ENCODE measurements at regions not wholly inside any gene's neighbourhood (a gene's known extent, or its start where the extent isn't known, plus 50 kb on each side); places are given as distances from the start of the nearest gene placed in this dataset.

- Mint-ChIP-seq H3K27me3 (peaks cover 46% of the 10 kb centered on the region), H3K27ac (peak overlapping the region; percentile 17), H3K9me3 (no peaks in the 10 kb centered on the region), H3K4me3 (no peak overlapping the region), H3K36me3 (ENCODE audit: low read depth) (no peaks in the 10 kb centered on the region), H3K4me1 (peaks cover 3% of the 10 kb centered on the region)
- DNase-seq, result peak; percentile 28
- CTCF ChIA-PET, result interaction anchor here (0.9 to 6.5 kb wide), 5 partner anchors 12 to 528 kb away, joined by 3 to 50 read pairs (median 9); no protein-coding TSS in a partner anchor
- POLR2A ChIA-PET, result interaction anchor here (0.8 to 2.3 kb wide), 3 partner anchors 9 to 335 kb away, joined by 3 to 6 read pairs (median 5); partner anchors contain the start of genes ARFIP1 and TIGD4
These were observed 89.4 kb upstream of the TRIM2 start for GRCh38 chr4:153114771-153115321.

GRCh38 chr4:153115322-153116290 lies 88.6 kb upstream of the TRIM2 start:
- H3K27me3 Mint-ChIP-seq, result peaks cover 44% of the 10 kb centered on the region
- ChIA-PET CTCF (interaction anchor here (1.6 to 6.5 kb wide), 4 partner anchors 11 to 528 kb away, joined by 3 to 50 read pairs (median 9); no protein-coding TSS in a partner anchor), POLR2A (interaction anchor here (0.8 to 2.3 kb wide), 4 partner anchors 9 to 336 kb away, joined by 3 to 6 read pairs (median 4); partner anchors contain the start of genes ARFIP1 and TIGD4)
- peak overlapping the region; percentile 62 for H3K27ac Mint-ChIP-seq
- peak; percentile 82 for DNase-seq
- peaks cover 3% of the 10 kb centered on the region for H3K4me1 Mint-ChIP-seq
- H3K36me3 Mint-ChIP-seq (ENCODE audit: low read depth), result no peaks in the 10 kb centered on the region
- H3K4me3 Mint-ChIP-seq, result peak overlapping the region; percentile 6
- no peaks in the 10 kb centered on the region for H3K9me3 Mint-ChIP-seq

- H3K9me3 Mint-ChIP-seq, result no peaks in the 10 kb centered on the region
These were observed 88.0 kb upstream of the TRIM2 start for GRCh38 chr4:153116291-153116680.

GRCh38 chr4:153116801-153117200 lies 87.4 kb upstream of the TRIM2 start:
- Mint-ChIP-seq H3K9me3 (no peaks in the 10 kb centered on the region), H3K4me3 (no peak overlapping the region), H3K27me3 (peaks cover 39% of the 10 kb centered on the region), H3K27ac (no peak overlapping the region), H3K4me1 (peaks cover 3% of the 10 kb centered on the region), H3K36me3 (ENCODE audit: low read depth) (no peaks in the 10 kb centered on the region)
- POLR2A ChIA-PET, result interaction anchor here (0.9 to 1.1 kb wide), 2 partner anchors 10 kb away, joined by 3 read pairs; no protein-coding TSS in a partner anchor
- no peak for DNase-seq
- CTCF ChIA-PET, result interaction anchor here (2.4 to 6.5 kb wide), 2 partner anchors 10 to 33 kb away, joined by 9 to 50 read pairs; no protein-coding TSS in a partner anchor

More at GRCh38 chr4:153116291-153116680, 88.0 kb upstream of the TRIM2 start:
- no peak for DNase-seq
- H3K36me3 Mint-ChIP-seq (ENCODE audit: low read depth), result no peaks in the 10 kb centered on the region
- peaks cover 3% of the 10 kb centered on the region for H3K4me1 Mint-ChIP-seq
- peak overlapping the region; percentile 62 for H3K27ac Mint-ChIP-seq
- peak overlapping the region; percentile 6 for H3K4me3 Mint-ChIP-seq
- CTCF ChIA-PET, result interaction anchor here (2.4 to 6.5 kb wide), 2 partner anchors 11 to 33 kb away, joined by 9 to 50 read pairs; no protein-coding TSS in a partner anchor
- H3K27me3 Mint-ChIP-seq, result peaks cover 38% of the 10 kb centered on the region
- POLR2A ChIA-PET, result interaction anchor here (0.9 to 2.3 kb wide), 3 partner anchors 10 to 12 kb away, joined by 3 to 6 read pairs (median 6); no protein-coding TSS in a partner anchor

GRCh38 chr4:153117554-153117953 lies 86.7 kb upstream of the TRIM2 start:
- Mint-ChIP-seq H3K36me3 (ENCODE audit: low read depth) (no peaks in the 10 kb centered on the region), H3K27me3 (peaks cover 39% of the 10 kb centered on the region), H3K4me1 (peaks cover 3% of the 10 kb centered on the region), H3K9me3 (no peaks in the 10 kb centered on the region), H3K27ac (no peak overlapping the region), H3K4me3 (no peak overlapping the region)
- ChIA-PET POLR2A (interaction anchor here (1.1 kb wide), 1 partner anchor 9 kb away, joined by 3 read pairs; no protein-coding TSS in a partner anchor), CTCF (interaction anchor here (2.4 to 6.5 kb wide), 2 partner anchors 9 to 34 kb away, joined by 9 to 50 read pairs; no protein-coding TSS in a partner anchor)
- DNase-seq, result peak; percentile 7

- Mint-ChIP-seq H3K36me3 (ENCODE audit: low read depth) (no peaks in the 10 kb centered on the region), H3K9me3 (no peaks in the 10 kb centered on the region), H3K4me3 (no peak overlapping the region), H3K27me3 (peaks cover 52% of the 10 kb centered on the region), H3K4me1 (peaks cover 3% of the 10 kb centered on the region), H3K27ac (no peak overlapping the region)
- CTCF ChIA-PET, result interaction anchor here (2.7 kb wide), 1 partner anchor 34 kb away, joined by 9 read pairs; no protein-coding TSS in a partner anchor
- POLR2A ChIA-PET, result no interaction called here
- no peak for DNase-seq
These were observed 84.6 kb upstream of the TRIM2 start for GRCh38 chr4:153119626-153120025.

- DNase-seq, result no peak
- CTCF ChIA-PET, result interaction anchor here (1.9 to 2.7 kb wide), 2 partner anchors 35 to 37 kb away, joined by 9 to 11 read pairs; no protein-coding TSS in a partner anchor
These were observed 84.0 kb upstream of the TRIM2 start for GRCh38 chr4:153120235-153120634.

GRCh38 chr4:153122855-153123254 lies 81.4 kb upstream of the TRIM2 start:
- CTCF ChIA-PET, result no interaction called here
- no peaks in the 10 kb centered on the region for H3K9me3 Mint-ChIP-seq

More at GRCh38 chr4:153120235-153120634, 84.0 kb upstream of the TRIM2 start:
- no peaks in the 10 kb centered on the region for H3K36me3 Mint-ChIP-seq (ENCODE audit: low read depth)
- H3K27me3 Mint-ChIP-seq, result peaks cover 52% of the 10 kb centered on the region
- no peak overlapping the region for H3K4me3 Mint-ChIP-seq
- no peak overlapping the region for H3K27ac Mint-ChIP-seq
- POLR2A ChIA-PET, result no interaction called here
- no peaks in the 10 kb centered on the region for H3K9me3 Mint-ChIP-seq
- peaks cover 3% of the 10 kb centered on the region for H3K4me1 Mint-ChIP-seq

GRCh38 chr4:153126137-153126536 lies 78.1 kb upstream of the TRIM2 start:
- no peak overlapping the region for H3K4me3 Mint-ChIP-seq
- H3K4me1 Mint-ChIP-seq, result peaks cover 2% of the 10 kb centered on the region
- H3K36me3 Mint-ChIP-seq (ENCODE audit: low read depth), result no peaks in the 10 kb centered on the region
- peaks cover 38% of the 10 kb centered on the region for H3K27me3 Mint-ChIP-seq
- H3K9me3 Mint-ChIP-seq, result no peaks in the 10 kb centered on the region
- CTCF ChIA-PET, result interaction anchor here (0.6 to 5.0 kb wide), 8 partner anchors 11 to 976 kb away, joined by 3 to 248 read pairs (median 8); partner anchors contain the start of genes ARFIP1 and TIGD4
- H3K27ac Mint-ChIP-seq, result no peak overlapping the region
- no peak for DNase-seq
- POLR2A ChIA-PET, result interaction anchor here (1.0 to 1.2 kb wide), 3 partner anchors 9 to 43 kb away, joined by 3 read pairs; no protein-coding TSS in a partner anchor

More at GRCh38 chr4:153122855-153123254, 81.4 kb upstream of the TRIM2 start:
- no peak for DNase-seq
- Mint-ChIP-seq H3K4me1 (peaks cover 2% of the 10 kb centered on the region), H3K27ac (no peak overlapping the region), H3K36me3 (ENCODE audit: low read depth) (no peaks in the 10 kb centered on the region), H3K27me3 (peaks cover 50% of the 10 kb centered on the region), H3K4me3 (no peak overlapping the region)
- POLR2A ChIA-PET, result no interaction called here

GRCh38 chr4:153127760-153128494 lies 76.3 kb upstream of the TRIM2 start:
- H3K4me3 Mint-ChIP-seq, result no peak overlapping the region
- H3K36me3 Mint-ChIP-seq (ENCODE audit: low read depth), result no peaks in the 10 kb centered on the region
- H3K27me3 Mint-ChIP-seq, result peaks cover 43% of the 10 kb centered on the region
- ChIA-PET POLR2A (interaction anchor here (1.0 to 1.7 kb wide), 4 partner anchors 12 to 44 kb away, joined by 5 to 8 read pairs (median 6); no protein-coding TSS in a partner anchor), CTCF (interaction anchor here (0.6 to 5.0 kb wide), 37 partner anchors 9 to 627 kb away, joined by 3 to 248 read pairs (median 3); partner anchors contain the start of genes ARFIP1 and TIGD4)
- H3K4me1 Mint-ChIP-seq, result peaks cover 2% of the 10 kb centered on the region
- DNase-seq, result peak; percentile 84
- H3K27ac Mint-ChIP-seq, result no peak overlapping the region
- H3K9me3 Mint-ChIP-seq, result no peaks in the 10 kb centered on the region

- peaks cover 43% of the 10 kb centered on the region for H3K27me3 Mint-ChIP-seq
- POLR2A ChIA-PET, result no interaction called here
These were observed 72.6 kb upstream of the TRIM2 start for GRCh38 chr4:153131596-153131995.

GRCh38 chr4:153137159-153137558 lies 67.1 kb upstream of the TRIM2 start:
- CTCF ChIA-PET, result no interaction called here
- H3K4me3 Mint-ChIP-seq, result no peak overlapping the region
- no peak for DNase-seq
- no peaks in the 10 kb centered on the region for H3K9me3 Mint-ChIP-seq
- no peak overlapping the region for H3K27ac Mint-ChIP-seq
- no peaks in the 10 kb centered on the region for H3K36me3 Mint-ChIP-seq (ENCODE audit: low read depth)
- POLR2A ChIA-PET, result no interaction called here
- H3K27me3 Mint-ChIP-seq, result peaks cover 32% of the 10 kb centered on the region
- H3K4me1 Mint-ChIP-seq, result peaks cover 17% of the 10 kb centered on the region

More at GRCh38 chr4:153131596-153131995, 72.6 kb upstream of the TRIM2 start:
- Mint-ChIP-seq H3K4me3 (no peak overlapping the region), H3K36me3 (ENCODE audit: low read depth) (no peaks in the 10 kb centered on the region), H3K9me3 (no peaks in the 10 kb centered on the region), H3K4me1 (peaks cover 18% of the 10 kb centered on the region), H3K27ac (no peak overlapping the region)
- DNase-seq, result no peak
- CTCF ChIA-PET, result interaction anchor here (0.7 to 2.2 kb wide), 5 partner anchors 11 to 177 kb away, joined by 3 to 14 read pairs (median 3); no protein-coding TSS in a partner anchor

Measured in activated CD4-positive, alpha-beta memory T cell treated with anti-CD3 and anti-CD28 coated beads, Interleukin-2, amount 10 ng/mL, durations not matched to agents 7 days and 5 days (primary cell).